RPMI8226 (cell line): ENCODE measurements at regions not wholly inside any gene's neighbourhood (a gene's known extent, or its start where the extent isn't known, plus 50 kb on each side); places are given as distances from the start of the nearest gene placed in this dataset.
"Not testable (repeated sequence)": the region's sequence is repeated elsewhere in the genome, so short reads cannot be mapped to it uniquely, and the experiment has no call there.

Experiments used
- DNase-seq: peaks from one replicate; pipeline ENCODE4 v3.0.0-alpha.2; 2015

GRCh38 chr11:45754741-45755140 lies 50.2 kb upstream of the SLC35C1 start:
- no peak for DNase-seq

GRCh38 chr11:45754261-45754709 lies 50.7 kb upstream of the SLC35C1 start:
- no peak for DNase-seq

DNA sequence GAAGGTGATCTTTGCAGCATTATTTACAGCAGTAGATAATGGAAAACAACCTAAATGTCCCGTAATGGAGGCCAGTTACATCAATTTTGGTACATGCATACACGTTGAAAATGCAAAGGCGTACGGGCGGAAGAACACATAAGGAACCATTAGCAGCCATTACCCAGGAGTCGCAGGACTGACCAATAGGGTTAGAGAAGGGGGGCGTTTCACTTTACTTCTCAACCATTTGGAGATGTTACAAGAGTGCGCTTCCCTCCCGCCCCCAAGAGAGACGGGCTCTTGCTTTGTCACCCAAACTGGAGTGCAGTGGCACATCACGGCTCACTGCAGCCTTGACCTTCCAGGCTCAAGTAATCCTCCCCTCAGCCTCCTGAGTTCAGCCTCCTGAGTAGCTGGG lies 52.8 kb upstream of the SLC35C1 start:
- DNase-seq: no peak

GRCh38 chr11:45751430-45751829 lies 53.5 kb upstream of the SLC35C1 start:
- DNase-seq: no peak

DNA sequence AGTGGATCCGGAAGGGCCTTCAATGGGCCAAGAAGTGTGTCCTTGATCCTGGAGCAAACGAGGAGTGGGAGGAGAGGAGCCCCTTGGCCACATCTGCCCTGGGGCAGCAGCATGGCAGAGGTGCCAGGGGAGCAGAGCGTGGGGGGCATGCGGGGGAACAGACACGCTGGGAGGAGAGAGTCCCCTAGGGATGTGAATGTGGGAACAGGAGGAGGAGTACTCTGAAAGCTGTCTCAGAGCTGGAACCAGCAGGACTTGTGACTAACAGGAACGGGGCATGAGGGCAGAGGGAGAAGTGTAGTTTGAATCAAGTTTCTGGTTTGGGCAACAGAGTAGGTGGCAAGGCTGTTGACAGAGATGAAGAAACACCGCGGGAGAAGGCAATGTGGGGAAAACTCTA lies 54.5 kb upstream of the SLC35C1 start:
- no peak for DNase-seq

DNA sequence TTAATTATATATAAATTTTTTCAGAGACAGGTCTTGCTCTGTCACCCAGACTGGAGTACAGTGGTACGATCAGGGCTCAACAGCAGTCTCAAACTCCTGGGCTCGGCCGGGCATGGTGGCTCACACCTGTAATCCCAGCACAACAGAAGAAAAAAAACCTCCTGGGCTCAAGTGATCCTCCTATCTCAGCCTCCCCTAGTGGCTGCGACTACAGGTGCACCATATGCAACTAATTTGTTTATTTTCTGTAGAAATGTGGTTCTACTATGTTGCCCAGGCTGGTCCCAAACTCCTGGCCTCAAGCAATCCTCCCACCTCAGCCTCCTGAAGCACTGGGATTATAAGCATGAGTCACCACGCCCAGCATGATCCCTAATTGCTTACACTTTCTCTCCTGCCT lies 56.1 kb upstream of the SLC35C1 start:
- no peak for DNase-seq

DNA sequence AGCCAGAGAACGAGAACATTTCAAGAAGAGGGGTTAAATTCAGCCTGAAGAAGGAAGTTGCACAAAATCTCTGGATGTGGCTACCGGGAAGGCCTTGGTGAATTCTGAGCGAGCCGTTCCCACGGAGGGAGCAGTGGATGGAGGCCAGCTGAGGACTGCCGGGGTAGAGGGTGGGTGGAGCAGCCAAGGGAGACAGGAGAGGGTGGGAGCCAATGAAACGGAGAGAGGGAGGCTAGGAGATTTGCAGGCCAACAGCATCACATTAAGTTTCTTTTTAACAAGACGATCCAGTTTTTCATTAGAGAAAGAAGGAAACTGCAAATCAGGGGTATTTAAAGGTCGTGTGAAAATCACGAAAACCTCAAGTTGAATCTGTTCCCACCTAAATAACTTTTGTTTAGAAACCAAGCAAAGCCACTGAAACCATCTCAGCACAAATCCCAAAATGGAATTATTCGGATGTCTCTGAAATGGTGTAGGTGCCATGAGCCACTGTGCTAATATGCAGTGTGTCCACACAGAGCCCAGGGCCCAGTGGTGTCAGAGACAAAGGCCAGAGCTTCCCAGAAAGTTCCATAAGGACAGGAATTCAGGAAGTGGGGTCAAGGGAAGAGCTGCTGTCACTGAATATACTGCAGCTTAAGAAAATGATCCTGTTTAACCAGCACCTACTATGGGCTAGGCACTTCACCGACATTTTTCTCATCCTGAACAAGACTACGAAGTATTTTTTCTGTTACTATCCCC lies 59.7 kb upstream of the SLC35C1 start:
- DNase-seq: no peak

GRCh38 chr11:45743556-45744468 lies 61.1 kb upstream of the SLC35C1 start:
- DNase-seq: no peak

DNA sequence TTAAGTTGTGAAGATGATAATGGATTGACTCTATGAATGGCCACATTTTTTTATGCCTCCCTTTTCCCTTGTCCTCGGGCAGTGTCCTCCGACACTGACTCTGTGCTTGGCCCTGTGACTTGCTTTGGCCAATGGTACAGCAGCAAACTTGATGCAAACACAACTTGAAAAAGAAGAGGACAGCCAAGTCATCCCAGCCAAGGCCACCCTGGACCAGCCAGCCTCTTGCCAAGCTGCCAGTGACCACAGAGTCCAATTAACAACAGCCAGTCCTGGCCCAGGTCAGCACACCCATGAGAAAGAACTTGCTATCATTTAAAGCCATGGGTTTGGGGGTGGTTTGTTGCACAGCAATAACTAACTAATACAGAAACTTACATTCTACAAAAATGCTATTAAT lies 63.4 kb upstream of the SLC35C1 start:
- DNase-seq: no peak

DNA sequence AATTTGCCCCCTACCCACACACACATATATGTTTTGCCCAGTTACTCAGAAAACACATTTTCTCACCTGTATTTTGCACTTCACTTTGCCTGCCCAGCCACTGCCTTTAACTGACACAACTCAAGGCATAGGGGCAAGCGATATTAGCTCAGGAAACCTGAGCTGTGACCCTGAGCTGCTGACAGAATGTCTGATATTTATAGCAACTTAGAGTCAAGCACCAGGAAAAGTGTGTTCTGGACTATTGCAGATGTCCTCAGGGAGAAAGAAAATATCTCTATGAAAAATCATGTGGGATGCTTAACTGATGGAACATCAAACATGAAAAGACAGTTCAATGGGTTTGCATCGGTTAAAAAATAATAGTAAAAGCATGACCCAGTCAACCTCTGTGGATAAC lies 63.9 kb upstream of the SLC35C1 start:
- no peak for DNase-seq

DNA sequence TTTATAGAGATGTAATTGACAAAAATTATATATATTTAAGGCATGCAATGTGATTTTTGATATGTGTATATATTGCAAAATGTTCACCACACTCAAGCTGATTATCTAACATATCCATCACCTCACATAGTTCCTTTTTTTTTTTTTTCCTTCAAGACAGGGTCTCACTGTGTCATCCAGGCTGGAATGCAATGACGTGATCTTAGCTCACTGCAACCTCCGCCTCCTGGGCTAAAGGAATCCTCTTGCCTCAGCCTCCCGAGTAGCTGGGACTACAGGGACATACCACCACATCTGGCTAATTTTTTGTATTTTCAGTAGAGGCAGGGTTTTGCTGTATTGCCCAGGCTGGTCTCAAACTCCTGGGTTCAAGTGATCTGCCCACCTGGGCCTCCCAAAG lies 65.1 kb upstream of the SLC35C1 start:
- no peak for DNase-seq

DNA sequence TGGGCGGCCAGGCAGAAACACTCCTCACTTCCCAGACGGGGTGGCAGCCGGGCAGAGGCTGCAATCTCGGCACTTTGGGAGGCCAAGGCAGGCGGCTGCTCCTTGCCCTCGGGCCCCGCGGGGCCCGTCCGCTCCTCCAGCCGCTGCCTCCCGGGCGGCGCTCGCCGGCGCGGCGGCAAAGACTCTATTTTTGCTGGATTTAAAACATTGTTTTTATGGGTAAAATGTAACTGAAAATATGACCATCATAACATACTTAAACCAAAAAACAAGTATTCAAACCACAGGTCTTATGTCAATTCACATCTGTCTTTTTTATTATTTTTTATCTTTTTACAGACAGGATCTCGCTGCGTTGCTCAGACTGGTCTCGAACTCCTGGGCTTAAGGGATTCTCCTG lies 65.9 kb upstream of the SLC35C1 start:
- not testable (repeated sequence) for DNase-seq

GRCh38 chr11:45738194-45738593 lies 66.8 kb upstream of the SLC35C1 start:
- not testable (repeated sequence) for DNase-seq

DNA sequence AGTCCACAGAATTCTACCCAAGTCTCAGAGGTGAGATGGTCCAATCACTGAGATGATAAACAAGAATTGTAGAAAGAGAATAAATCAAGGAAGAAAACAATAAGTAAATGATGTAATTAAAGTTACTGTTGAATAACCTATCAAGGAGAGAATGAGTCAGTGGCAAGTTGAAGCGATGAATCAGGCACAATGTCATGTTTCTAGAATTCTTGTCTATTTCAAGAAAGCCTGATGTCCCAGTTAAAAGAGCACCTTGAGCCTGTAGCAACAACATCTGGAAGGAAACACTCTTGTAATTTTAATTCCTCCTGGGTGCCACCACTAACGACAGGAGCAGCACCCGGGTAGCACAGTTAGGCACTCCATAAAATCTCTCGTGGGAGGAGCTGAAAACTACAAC lies 67.9 kb upstream of the SLC35C1 start:
- no peak for DNase-seq

DNA sequence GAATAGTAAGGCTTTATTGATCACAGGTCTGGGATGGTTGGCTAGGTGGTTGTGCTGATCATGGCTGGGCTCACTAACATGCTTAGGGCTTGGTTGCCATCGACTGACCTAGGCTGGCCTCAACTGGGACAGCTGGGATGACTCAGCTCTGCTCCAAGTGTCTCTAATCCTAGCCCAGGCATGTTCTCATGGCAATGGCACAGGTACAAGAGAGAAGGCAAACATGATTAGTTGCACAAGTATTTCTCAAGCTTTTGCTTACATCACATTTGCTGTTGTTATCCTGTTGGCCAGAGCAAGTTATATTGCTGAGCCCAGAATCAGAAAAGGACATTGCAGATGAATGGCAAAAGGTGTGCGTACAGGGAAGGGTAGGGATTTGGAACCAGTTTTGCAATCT lies 68.5 kb upstream of the SLC35C1 start:
- DNase-seq: no peak

DNA sequence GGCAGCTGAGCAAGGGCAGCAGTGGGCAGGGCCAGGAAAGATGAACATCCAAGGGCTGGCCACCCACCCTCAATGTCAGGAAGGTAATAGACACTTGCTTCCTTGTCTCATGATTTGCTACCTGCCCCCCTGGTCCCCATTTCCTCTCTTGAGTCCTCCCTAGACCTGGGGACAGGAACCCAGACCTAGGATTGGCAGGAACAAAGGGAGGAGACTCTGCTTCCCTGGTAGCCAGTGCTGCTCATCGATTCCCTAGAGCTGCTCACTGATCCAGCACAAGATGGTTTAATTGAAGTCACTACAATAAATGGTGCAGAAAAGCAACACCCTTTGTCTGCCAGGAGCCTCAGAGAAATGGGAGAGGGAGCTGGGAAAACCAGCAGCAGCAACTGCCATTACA lies 67.8 kb upstream of the CHST1 start:
- DNase-seq: no peak

DNA sequence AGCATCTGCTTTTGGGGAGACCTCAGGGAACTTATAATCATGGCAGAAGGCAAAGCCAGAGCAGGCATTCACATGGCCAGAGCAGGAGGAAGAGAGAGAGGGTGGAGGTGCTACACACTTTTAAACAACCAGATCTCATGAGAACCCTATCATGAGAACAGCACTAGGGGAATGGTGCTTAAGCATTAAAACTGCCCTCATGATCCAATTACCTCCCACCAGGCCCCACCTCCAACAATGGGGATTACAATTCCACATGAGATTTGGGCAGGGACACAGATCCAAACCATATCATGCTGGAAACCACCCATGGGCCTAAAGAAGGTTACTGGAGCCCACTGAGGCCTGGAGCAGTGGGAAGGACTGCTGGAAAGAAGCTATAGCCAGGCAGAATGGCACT lies 66.9 kb upstream of the CHST1 start:
- DNase-seq: no peak

DNA sequence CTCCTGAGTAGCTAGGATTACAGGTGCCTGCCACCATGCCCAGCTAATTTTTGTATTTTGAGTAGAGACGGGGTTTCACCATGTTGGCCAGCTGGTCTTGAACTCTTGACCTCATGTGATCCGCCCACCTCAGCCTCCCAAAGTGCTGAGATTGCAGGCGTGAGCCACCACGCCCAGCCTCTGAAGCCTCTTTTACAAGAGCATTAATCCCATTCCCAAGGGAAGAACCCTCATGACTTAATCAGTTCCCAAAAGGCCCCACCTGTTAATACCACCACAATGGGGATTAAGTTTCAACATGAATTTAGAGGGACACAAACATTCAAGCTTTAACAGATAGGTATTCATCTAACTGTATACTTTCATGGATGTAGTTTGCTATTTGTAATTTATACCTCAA lies 65.7 kb upstream of the CHST1 start:
- not testable (repeated sequence) for DNase-seq

- DNase-seq: no peak
Measured at GRCh38 chr11:45730014-45730413, 64.6 kb upstream of the CHST1 start.

GRCh38 chr11:45726493-45727054 lies 61.2 kb upstream of the CHST1 start:
- no peak for DNase-seq

GRCh38 chr11:45725776-45726492 lies 60.5 kb upstream of the CHST1 start:
- DNase-seq: no peak

DNA sequence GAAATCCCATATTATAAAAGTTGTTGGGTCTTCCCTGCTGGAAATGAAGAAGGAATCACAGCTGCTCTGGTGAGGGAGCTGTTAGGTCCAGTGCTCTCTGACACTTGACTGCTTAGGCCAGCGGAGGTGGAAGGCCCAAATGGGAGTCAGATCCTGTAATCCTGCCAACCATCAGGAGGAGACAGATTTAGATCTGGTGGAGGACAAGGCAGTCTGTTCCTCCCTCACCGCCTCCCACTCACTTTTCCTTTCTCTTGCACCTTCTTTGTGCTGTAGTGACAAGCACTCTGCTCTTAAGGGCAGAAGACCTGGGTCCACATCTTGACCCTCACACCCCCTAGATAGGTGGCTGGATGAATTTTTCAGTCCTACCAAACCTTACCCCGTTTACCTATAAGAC lies 59.7 kb upstream of the CHST1 start:
- no peak for DNase-seq

- no peak for DNase-seq
Measured at GRCh38 chr11:45724153-45724552, 58.7 kb upstream of the CHST1 start.
